Calu3 (cell line): ENCODE measurements at regions not wholly inside any gene's neighbourhood (a gene's known extent, or its start where the extent isn't known, plus 50 kb on each side); places are given as distances from the start of the nearest gene placed in this dataset.

ENCODE experiments used
- BruUV-seq: library from RNA; stranded (reverse); fragments of 400-500 nt; replicated peaks from 2 replicates; lab custom pipeline; 2021; lab: Mats Ljungman, UMichigan
- CTCF ChIA-PET: fragments of 300-600 bp; sonication (Branson Sonifier 250); formaldehyde crosslinking; loops from one replicate; lab custom pipeline; 2022; ENCODE audit warnings: antibody characterized with exemption; lab: Charles Lee
- DNase-seq: peaks from one replicate; pipeline ENCODE4 v3.0.0; 2022
- H3K27ac Mint-ChIP-seq: one replicate; pipeline ENCODE4 v1.8.0; 2022; ENCODE audit warnings: mixed read lengths; ENCODE audit not compliant: unreplicated experiment
- H3K27me3 Mint-ChIP-seq: one replicate; pipeline ENCODE4 v1.8.0; 2022; ENCODE audit warnings: mixed read lengths; ENCODE audit not compliant: unreplicated experiment
- H3K36me3 Mint-ChIP-seq: one replicate; pipeline ENCODE4 v1.8.0; 2022; ENCODE audit warnings: mild to moderate bottlenecking, moderate library complexity, mixed read lengths; ENCODE audit not compliant: insufficient read depth, unreplicated experiment
- H3K4me1 Mint-ChIP-seq: one replicate; pipeline ENCODE4 v1.8.0; 2022; ENCODE audit warnings: mild to moderate bottlenecking, low read depth, mixed read lengths; ENCODE audit not compliant: unreplicated experiment
- H3K4me3 Mint-ChIP-seq: one replicate; pipeline ENCODE4 v1.8.0; 2022; ENCODE audit warnings: mild to moderate bottlenecking, low read depth, moderate library complexity, mixed read lengths; ENCODE audit not compliant: unreplicated experiment
- H3K9me3 Mint-ChIP-seq: one replicate; pipeline ENCODE4 v1.8.0; 2022; ENCODE audit warnings: low read depth, mixed read lengths; ENCODE audit not compliant: unreplicated experiment
- CTCF ChIP-seq: fragments of 200-600 bp; IDR thresholded peaks from one replicate; pipeline ENCODE4 v1.8.0; 2022; ENCODE audit warnings: antibody characterized with exemption; ENCODE audit not compliant: unreplicated experiment
- intact Hi-C: fragments of 100-400 bp; cut with micrococcal nuclease; formaldehyde crosslinking; loops from one replicate; pipeline ENCODE4 v1.10.0; 2022; ENCODE audit not compliant: unreplicated experiment

- BruUV-seq, result no TSS peak
- intact Hi-C loops, result no loop called here
- CTCF ChIA-PET, result no interaction called here
These were observed 1127.6 kb upstream of the SEL1L start for GRCh38 chr14:82661258-82661657.

GRCh38 chr14:82667006-82667405, 1133.4 kb upstream of the SEL1L start:
- no TSS peak for BruUV-seq
- DNase-seq, result no peak
- intact Hi-C loops, result no loop called here
- H3K36me3 Mint-ChIP-seq, result no peaks in the 10 kb centered on the region
- CTCF ChIA-PET, result no interaction called here
- H3K9me3 Mint-ChIP-seq, result no peaks in the 10 kb centered on the region
- no peak for TF ChIP-seq CTCF
- no peak overlapping the region for H3K4me3 Mint-ChIP-seq
- no peaks in the 10 kb centered on the region for H3K27me3 Mint-ChIP-seq
- H3K4me1 Mint-ChIP-seq, result no peaks in the 10 kb centered on the region
- H3K27ac Mint-ChIP-seq, result no peak overlapping the region

More at GRCh38 chr14:82661258-82661657, 1127.6 kb upstream of the SEL1L start:
- Mint-ChIP-seq H3K27ac (no peak overlapping the region), H3K9me3 (no peaks in the 10 kb centered on the region), H3K4me3 (no peak overlapping the region), H3K36me3 (no peaks in the 10 kb centered on the region), H3K4me1 (no peaks in the 10 kb centered on the region), H3K27me3 (no peaks in the 10 kb centered on the region)
- TF ChIP-seq CTCF, result no peak
- no peak for DNase-seq

GRCh38 chr14:82667501-82667900, 1133.8 kb upstream of the SEL1L start:
- Mint-ChIP-seq H3K27ac (no peak overlapping the region), H3K4me3 (no peak overlapping the region), H3K9me3 (no peaks in the 10 kb centered on the region), H3K4me1 (no peaks in the 10 kb centered on the region), H3K36me3 (no peaks in the 10 kb centered on the region), H3K27me3 (no peaks in the 10 kb centered on the region)
- no peak for TF ChIP-seq CTCF
- DNase-seq, result no peak
- intact Hi-C loops, result no loop called here
- CTCF ChIA-PET, result no interaction called here
- BruUV-seq, result no TSS peak

- peaks cover 3% of the 10 kb centered on the region for H3K9me3 Mint-ChIP-seq
- no peak for DNase-seq
- BruUV-seq, result no TSS peak
- no peaks in the 10 kb centered on the region for H3K27me3 Mint-ChIP-seq
- no peak overlapping the region for H3K27ac Mint-ChIP-seq
- intact Hi-C loops, result no loop called here
- H3K4me3 Mint-ChIP-seq, result no peak overlapping the region
- H3K4me1 Mint-ChIP-seq, result no peaks in the 10 kb centered on the region
- no peaks in the 10 kb centered on the region for H3K36me3 Mint-ChIP-seq
- TF ChIP-seq CTCF, result no peak
- CTCF ChIA-PET, result no interaction called here
These were observed 1142.8 kb upstream of the SEL1L start for GRCh38 chr14:82676403-82676802.
